Body of pancreas (tissue), 4 donors: ENCODE measurements at regions not wholly inside any gene's neighbourhood (a gene's known extent, or its start where the extent isn't known, plus 50 kb on each side); places are given as distances from the start of the nearest gene placed in this dataset.

Experiments used
- CTCF ChIP-seq, 7 experiments: fragments of 450-650 bp in 4 of 7; fragments of 200-600 bp in 3 of 7; sonication (generic) in 3 of 7; IDR thresholded peaks; one replicate each; pipeline ENCODE4 v1.5.1; 2016 to 2019; ENCODE audit warnings: antibody characterized with exemption in 7 of 7
- POLR2A ChIP-seq, 3 donors: fragments of 450-650 bp; IDR thresholded peaks; one replicate each; pipeline ENCODE4 v1.6.1; 2016; ENCODE audit warnings: antibody characterized with exemption in 3 of 3, mild to moderate bottlenecking in 2 of 3

- TF ChIP-seq POLR2A (IDR thresholded peaks at IDR 0.05) = no peak
- no peak for TF ChIP-seq CTCF (IDR thresholded peaks at IDR 0.05)
Measured at GRCh38 chr14:21910260-21910659, 236.6 kb upstream of the OR4E1 start.
